Prostate gland (tissue), 2 donors: ENCODE measurements at regions not wholly inside any gene's neighbourhood (a gene's known extent, or its start where the extent isn't known, plus 50 kb on each side); places are given as distances from the start of the nearest gene placed in this dataset.

Source experiments
- DNase-seq: peaks from one replicate; pipeline ENCODE4 v3.0.0-alpha.2; 2019; ENCODE audit warnings: low spot score
- H3K27ac ChIP-seq, 2 donors: fragments of 200-600 bp; sonication (generic); 2 replicates each; pipeline ENCODE4 v1.5.1; 2017 to 2019
- H3K27me3 ChIP-seq: fragments of 200-600 bp; sonication (generic); replicated peaks from 2 replicates; pipeline ENCODE4 v1.5.1; 2019; ENCODE audit not compliant: insufficient read depth
- H3K36me3 ChIP-seq, 2 donors: fragments of 200-600 bp; sonication (generic); 1 replicate in 1 of 2; 2 replicates in 1 of 2; pipeline versions ENCODE4 v1.5.1 to v1.8.1; 2017 to 2019
- H3K4me1 ChIP-seq: fragments of 200-600 bp; sonication (generic); replicated peaks from 2 replicates; pipeline ENCODE4 v1.5.1; 2019
- H3K4me3 ChIP-seq, 2 donors: fragments of 200-600 bp; sonication (generic); 2 replicates each; pipeline ENCODE4 v1.5.1; 2017 to 2019
- H3K9me3 ChIP-seq: fragments of 200-600 bp; sonication (generic); 2 replicates; pipeline ENCODE4 v1.5.1; 2017
- POLR2A ChIP-seq: fragments of 450-650 bp; IDR thresholded peaks from one replicate; pipeline ENCODE4 v1.6.1; 2016; ENCODE audit warnings: antibody characterized with exemption, mild to moderate bottlenecking
- POLR2AphosphoS5 ChIP-seq: sonication (generic); formaldehyde crosslinking; IDR thresholded peaks from one replicate; pipeline ENCODE4 v1.6.1; 2017; ENCODE audit warnings: antibody characterized with exemption
- WGBS: methylation state at CpG from one replicate; pipeline ENCODE4 v1.1.5; 2018; 5-methylcytosine and 5-hydroxymethylcytosine counted together
- intact Hi-C: fragments of 100-400 bp; cut with DNase I; formaldehyde crosslinking; loops from one replicate; pipeline ENCODE4 v1.14.2; 2022
- TF ChIP-seq, protein P1 (sequence below), 4 experiments: fragments of 200-600 bp in 2 of 4; fragments of 450-650 bp in 2 of 4; sonication (generic) in 2 of 4; IDR thresholded peaks; 1 replicate in 3 of 4; 2 replicates in 1 of 4; pipeline ENCODE4 v1.5.1; 2016 to 2019; ENCODE audit warnings: antibody characterized with exemption in 4 of 4, mild to moderate bottlenecking in 2 of 4, moderate library complexity in 2 of 4

DNA sequence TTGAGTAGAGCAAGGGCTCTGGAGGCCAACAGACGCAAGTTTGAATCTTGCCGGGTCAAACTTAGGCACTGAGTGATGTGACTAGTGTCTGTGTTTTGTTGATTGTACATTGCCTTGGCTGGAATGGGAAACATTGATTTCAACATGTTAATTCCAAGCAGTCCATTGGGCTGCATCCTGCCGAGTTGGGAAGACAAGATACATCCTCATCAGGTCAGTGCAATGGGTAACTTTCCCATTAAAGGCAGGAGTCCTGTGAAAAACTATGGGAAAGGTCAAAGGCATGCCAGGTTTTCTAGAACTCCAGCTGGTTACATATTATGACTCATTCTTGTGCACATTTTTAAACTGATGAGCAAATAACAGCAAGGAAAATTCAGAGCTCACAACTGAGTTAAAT is 126.5 kb upstream of the ABCA1 start:
- intact Hi-C loops: no loop called here
- Histone ChIP-seq H3K4me3 (no peak overlapping the region), H3K4me1 (no peaks in the 10 kb centered on the region), H3K27ac (no peak overlapping the region), H3K27me3 (no peaks in the 10 kb centered on the region), H3K36me3 (no peaks in the 10 kb centered on the region), H3K9me3 (no peaks in the 10 kb centered on the region)
- TF ChIP-seq POLR2A (no peak), POLR2AphosphoS5 (no peak)
- TF ChIP-seq, protein P1, sequence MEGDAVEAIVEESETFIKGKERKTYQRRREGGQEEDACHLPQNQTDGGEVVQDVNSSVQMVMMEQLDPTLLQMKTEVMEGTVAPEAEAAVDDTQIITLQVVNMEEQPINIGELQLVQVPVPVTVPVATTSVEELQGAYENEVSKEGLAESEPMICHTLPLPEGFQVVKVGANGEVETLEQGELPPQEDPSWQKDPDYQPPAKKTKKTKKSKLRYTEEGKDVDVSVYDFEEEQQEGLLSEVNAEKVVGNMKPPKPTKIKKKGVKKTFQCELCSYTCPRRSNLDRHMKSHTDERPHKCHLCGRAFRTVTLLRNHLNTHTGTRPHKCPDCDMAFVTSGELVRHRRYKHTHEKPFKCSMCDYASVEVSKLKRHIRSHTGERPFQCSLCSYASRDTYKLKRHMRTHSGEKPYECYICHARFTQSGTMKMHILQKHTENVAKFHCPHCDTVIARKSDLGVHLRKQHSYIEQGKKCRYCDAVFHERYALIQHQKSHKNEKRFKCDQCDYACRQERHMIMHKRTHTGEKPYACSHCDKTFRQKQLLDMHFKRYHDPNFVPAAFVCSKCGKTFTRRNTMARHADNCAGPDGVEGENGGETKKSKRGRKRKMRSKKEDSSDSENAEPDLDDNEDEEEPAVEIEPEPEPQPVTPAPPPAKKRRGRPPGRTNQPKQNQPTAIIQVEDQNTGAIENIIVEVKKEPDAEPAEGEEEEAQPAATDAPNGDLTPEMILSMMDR (IDR thresholded peaks at IDR 0.05): no peak
- 62% methylated on average over 3 of the region's 3 CpGs for WGBS
- DNase-seq: no peak

DNA sequence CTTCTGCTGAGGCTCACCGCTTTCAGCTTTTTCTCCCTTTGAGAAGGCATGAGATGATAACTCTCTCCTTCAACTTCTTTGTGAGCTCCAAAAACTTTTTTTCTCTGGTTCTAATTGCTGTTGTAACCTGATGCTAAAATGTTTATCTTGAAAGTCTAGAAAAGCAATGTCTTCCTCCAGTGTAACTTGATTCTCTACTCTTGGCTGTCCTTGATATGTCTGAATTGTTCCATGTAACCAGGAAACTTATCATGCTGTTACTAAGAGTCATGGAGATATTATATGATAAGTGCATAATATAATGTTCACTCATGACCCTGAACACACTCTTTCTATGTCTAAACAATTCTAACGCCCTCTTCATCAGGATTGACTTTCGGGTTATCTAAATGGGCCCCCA is 128.0 kb upstream of the ABCA1 start:
- 63% methylated on average over 3 of the region's 3 CpGs for WGBS
- H3K27me3 ChIP-seq: no peaks in the 10 kb centered on the region
- no peak for TF ChIP-seq POLR2A
- TF ChIP-seq POLR2AphosphoS5: no peak
- TF ChIP-seq, protein P1 (IDR thresholded peaks at IDR 0.05): no peak
- H3K4me3 ChIP-seq: no peak overlapping the region
- no peaks in the 10 kb centered on the region for H3K36me3 ChIP-seq
- H3K27ac ChIP-seq: no peak overlapping the region
- no peaks in the 10 kb centered on the region for H3K9me3 ChIP-seq
- no peak for DNase-seq
- no peaks in the 10 kb centered on the region for H3K4me1 ChIP-seq
- intact Hi-C loops: no loop called here

DNA sequence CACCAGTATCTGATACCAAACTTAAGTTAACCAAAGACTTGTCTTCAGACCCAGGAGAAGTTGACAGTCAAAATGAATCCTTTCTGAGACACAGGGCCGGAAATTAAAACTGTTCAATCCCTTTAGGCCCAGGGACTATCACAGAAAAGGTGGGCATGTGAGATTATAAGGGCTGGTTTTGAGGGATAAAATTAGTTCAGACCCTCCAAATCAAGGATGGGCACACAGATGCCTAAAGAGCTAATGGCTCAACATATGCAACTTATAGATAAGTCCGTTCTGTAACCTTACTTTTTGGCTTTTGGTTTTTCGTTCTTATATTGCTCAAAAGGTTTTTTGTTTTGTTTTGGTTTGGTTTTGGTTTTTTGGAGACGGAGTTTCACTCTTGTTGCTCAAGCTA is 129.6 kb upstream of the ABCA1 start:
- intact Hi-C loops: no loop called here
- TF ChIP-seq, protein P1 (IDR thresholded peaks at IDR 0.05): no peak
- TF ChIP-seq POLR2A (no peak), POLR2AphosphoS5 (no peak)
- no peaks in the 10 kb centered on the region for H3K9me3 ChIP-seq
- H3K4me3 ChIP-seq: no peak overlapping the region
- H3K36me3 ChIP-seq: no peaks in the 10 kb centered on the region
- H3K4me1 ChIP-seq: no peaks in the 10 kb centered on the region
- 90% methylated on average over 4 of the region's 4 CpGs for WGBS
- DNase-seq: no peak
- no peaks in the 10 kb centered on the region for H3K27me3 ChIP-seq
- no peak overlapping the region for H3K27ac ChIP-seq

DNA sequence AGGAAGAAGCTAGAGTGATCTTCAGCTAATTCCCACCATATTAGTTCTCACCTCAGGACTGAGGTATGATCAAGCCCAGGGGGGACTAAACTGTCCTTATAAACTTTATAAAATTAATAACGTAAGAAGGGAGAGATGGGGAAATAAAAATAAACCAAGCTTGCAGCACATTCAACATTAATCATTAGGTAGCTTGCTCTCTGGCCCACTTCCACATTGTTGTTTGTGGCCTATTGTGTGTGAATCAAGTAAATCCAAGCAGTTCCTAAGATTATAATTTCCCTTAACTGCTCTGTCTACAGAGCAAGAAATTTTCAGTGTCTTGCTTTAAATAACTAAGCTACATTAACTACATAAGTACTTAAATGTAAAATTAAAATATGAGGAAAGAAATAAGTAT is 131.3 kb upstream of the ABCA1 start:
- no peaks in the 10 kb centered on the region for H3K9me3 ChIP-seq
- H3K36me3 ChIP-seq: no peaks in the 10 kb centered on the region
- no peak overlapping the region for H3K4me3 ChIP-seq
- no peak for TF ChIP-seq POLR2A
- TF ChIP-seq, protein P1 (IDR thresholded peaks at IDR 0.05): no peak
- no peak for TF ChIP-seq POLR2AphosphoS5
- H3K27me3 ChIP-seq: no peaks in the 10 kb centered on the region
- no peak for DNase-seq
- no peaks in the 10 kb centered on the region for H3K4me1 ChIP-seq
- 26% methylated on average over 1 of the region's 1 CpG for WGBS
- no peak overlapping the region for H3K27ac ChIP-seq
- intact Hi-C loops: no loop called here

DNA sequence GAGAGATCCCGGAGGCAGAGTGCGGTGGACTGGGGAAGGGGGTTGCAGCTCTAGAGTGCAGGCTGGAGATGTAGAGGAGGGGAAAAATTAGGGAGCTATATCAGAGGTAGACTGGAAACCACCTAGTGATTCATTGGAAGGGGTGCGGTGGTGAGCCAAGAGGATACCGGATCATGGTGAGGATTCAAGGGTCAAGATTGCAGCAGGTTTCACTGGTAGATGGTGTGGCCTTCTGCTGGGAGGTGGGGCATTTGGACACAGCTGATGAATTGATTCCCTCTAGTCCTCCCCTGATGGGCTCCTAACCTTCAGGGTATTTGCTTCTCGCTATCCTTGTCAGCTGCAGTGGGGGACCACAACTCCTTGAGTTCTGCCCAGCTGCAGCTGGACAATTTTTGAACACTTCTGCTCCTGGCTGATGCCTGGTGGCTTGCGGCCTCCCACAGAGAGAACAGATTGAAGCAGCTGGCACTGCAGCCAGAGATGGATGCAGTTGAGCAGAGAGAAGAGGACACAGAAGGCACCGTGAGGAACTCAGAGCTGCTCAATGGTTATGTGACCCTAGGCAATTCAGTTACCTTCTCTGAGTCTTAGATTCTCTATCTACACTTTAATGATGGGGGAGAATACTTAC is 134.4 kb upstream of the ABCA1 start:
- intact Hi-C loops: loop anchor here (5.0 to 10.0 kb wide), 4 partner anchors 70 to 198 kb away; partner anchors contain the start of gene ABCA1
- Histone ChIP-seq H3K27me3 (no peaks in the 10 kb centered on the region), H3K4me1 (no peaks in the 10 kb centered on the region), H3K9me3 (no peaks in the 10 kb centered on the region), H3K27ac (no peak overlapping the region), H3K36me3 (no peaks in the 10 kb centered on the region), H3K4me3 (no peak overlapping the region)
- TF ChIP-seq POLR2AphosphoS5: no peak
- TF ChIP-seq, protein P1 (IDR thresholded peaks at IDR 0.05): no peak
- no peak for TF ChIP-seq POLR2A
- no peak for DNase-seq
- WGBS: 85% methylated on average over 7 of the region's 7 CpGs
